Gastrocnemius medialis (tissue), 4 donors: ENCODE measurements at regions not wholly inside any gene's neighbourhood (a gene's known extent, or its start where the extent isn't known, plus 50 kb on each side); places are given as distances from the start of the nearest gene placed in this dataset.

Experiments
- ATAC-seq, 2 donors: fragments of 150-250 bp; one replicate each; pipeline ENCODE4 v1.9.1; 2016
- DNase-seq, 2 donors: peaks; one replicate each; pipeline ENCODE4 v3.0.0-alpha.2; 2019
- H3K27ac ChIP-seq, 4 donors: fragments of 200-600 bp; sonication (generic); 1 replicate in 1 of 4; 2 replicates in 3 of 4; pipeline ENCODE4 v1.5.1; 2016 to 2018; ENCODE audit warnings: mild to moderate bottlenecking in 2 of 4, moderate library complexity in 1 of 4
- H3K27me3 ChIP-seq, 3 donors: fragments of 200-600 bp; sonication (generic) in 2 of 3; 1 replicate in 1 of 3; 2 replicates in 2 of 3; pipeline versions ENCODE4 v1.5.1 to v1.6.0; 2016 to 2019; ENCODE audit warnings: mild to moderate bottlenecking in 1 of 3, moderate library complexity in 1 of 3
- H3K36me3 ChIP-seq, 2 donors: fragments of 200-600 bp; sonication (generic) in 1 of 2; one replicate each; pipeline ENCODE4 v1.5.1; 2017 to 2018
- H3K4me1 ChIP-seq, 2 donors: fragments of 200-600 bp; sonication (generic) in 1 of 2; one replicate each; pipeline ENCODE4 v1.5.1; 2016 to 2017; ENCODE audit warnings: mild to moderate bottlenecking in 2 of 2
- H3K4me3 ChIP-seq, 4 donors: fragments of 200-600 bp; sonication (generic) in 3 of 4; 1 replicate in 1 of 4; 2 replicates in 3 of 4; pipeline ENCODE4 v1.5.1; 2016 to 2019; ENCODE audit warnings: mild to moderate bottlenecking in 2 of 4
- H3K9me3 ChIP-seq, 3 donors: fragments of 200-600 bp; sonication (generic) in 2 of 3; 1 replicate in 1 of 3; 2 replicates in 2 of 3; pipeline ENCODE4 v1.5.1; 2016 to 2019
- CTCF ChIP-seq, 5 experiments: fragments of 450-650 bp in 3 of 5; fragments of 200-600 bp in 2 of 5; sonication (generic) in 2 of 5; IDR thresholded peaks in 4 of 5; conservative IDR thresholded peaks in 1 of 5; 1 replicate in 4 of 5; 2 replicates in 1 of 5; pipeline ENCODE4 v1.5.1; 2016 to 2019; ENCODE audit warnings: antibody characterized with exemption in 5 of 5, mild to moderate bottlenecking in 3 of 5, moderate library complexity in 3 of 5
- POLR2A ChIP-seq, 2 donors: fragments of 450-650 bp; IDR thresholded peaks; one replicate each; pipeline ENCODE4 v1.6.1; 2017; ENCODE audit warnings: antibody characterized with exemption in 2 of 2, mild to moderate bottlenecking in 2 of 2, moderate library complexity in 2 of 2
- in situ Hi-C, 4 donors: fragments of 200-750 bp; cut with MboI; loops; one replicate each; pipeline versions ENCODE4 v1.15.0 to v1.8.0; 2017; ENCODE audit warnings: low sequenced_read_pairs in 4 of 4
- intact Hi-C: fragments of 100-400 bp; cut with DNase I; formaldehyde crosslinking; loops from one replicate; pipeline ENCODE4 v1.15.1; 2023; ENCODE audit warnings: low total_unique reads

- no peaks in the 10 kb centered on the region for H3K27me3 ChIP-seq
- intact Hi-C loops (no loop called here), in situ Hi-C loops (no loop called here)
- ATAC-seq (peak; percentile 43 to 49), DNase-seq (no peak)
- no peaks in the 10 kb centered on the region for H3K9me3 ChIP-seq
- peaks cover 57 to 63% of the 10 kb centered on the region in 2 donors for H3K4me1 ChIP-seq
- no peak for TF ChIP-seq CTCF (IDR thresholded peaks at IDR 0.05 in 4 of 5, conservative IDR thresholded peaks at IDR 0.05 in 1 of 5)
- no peak for TF ChIP-seq POLR2A (IDR thresholded peaks at IDR 0.05)
- H3K36me3 ChIP-seq = no peaks in the 10 kb centered on the region
- H3K4me3 ChIP-seq = peak overlapping the region in 1 of 4 donors; percentile 19
- H3K27ac ChIP-seq = peak overlapping the region; percentile 59 to 85 (median 75)
Observed at GRCh38 chr6:56821005-56821432, 133.9 kb upstream of the BEND6 start.

- no peak for TF ChIP-seq CTCF (IDR thresholded peaks at IDR 0.05 in 4 of 5, conservative IDR thresholded peaks at IDR 0.05 in 1 of 5)
- no peak for TF ChIP-seq POLR2A (IDR thresholded peaks at IDR 0.05)
- intact Hi-C loops (no loop called here), in situ Hi-C loops (no loop called here)
- no peaks in the 10 kb centered on the region for H3K36me3 ChIP-seq
- H3K27me3 ChIP-seq = no peaks in the 10 kb centered on the region
- H3K27ac ChIP-seq = peak overlapping the region; percentile 59 to 85 (median 75)
- no peaks in the 10 kb centered on the region for H3K9me3 ChIP-seq
- ATAC-seq (peak in 1 of 2 donors; percentile 18), DNase-seq (no peak)
- peaks cover 60 to 65% of the 10 kb centered on the region in 2 donors for H3K4me1 ChIP-seq
- no peak overlapping the region for H3K4me3 ChIP-seq
Observed at GRCh38 chr6:56820060-56820459, 134.8 kb upstream of the BEND6 start.

GRCh38 chr6:56819604-56820003 lies 135.3 kb upstream of the BEND6 start:
- DNase-seq = no peak
- H3K27ac ChIP-seq = peak overlapping the region; percentile 59 to 85 (median 75)
- H3K4me1 ChIP-seq = peaks cover 64 to 69% of the 10 kb centered on the region in 2 donors
- no peaks in the 10 kb centered on the region for H3K36me3 ChIP-seq
- H3K27me3 ChIP-seq = no peaks in the 10 kb centered on the region
- no peak for ATAC-seq
- intact Hi-C loops (no loop called here), in situ Hi-C loops (no loop called here)
- no peak overlapping the region for H3K4me3 ChIP-seq
- H3K9me3 ChIP-seq = no peaks in the 10 kb centered on the region
- TF ChIP-seq CTCF (IDR thresholded peaks at IDR 0.05 in 4 of 5, conservative IDR thresholded peaks at IDR 0.05 in 1 of 5) (no peak), POLR2A (IDR thresholded peaks at IDR 0.05) (no peak)

GRCh38 chr6:56816370-56816769 lies 138.5 kb upstream of the BEND6 start:
- in situ Hi-C loops (no loop called here), intact Hi-C loops (no loop called here)
- Histone ChIP-seq H3K4me3 (no peak overlapping the region), H3K9me3 (no peaks in the 10 kb centered on the region), H3K4me1 (peaks cover 67 to 75% of the 10 kb centered on the region in 2 donors), H3K27ac (peak overlapping the region; percentile 71 to 82 (median 76)), H3K36me3 (no peaks in the 10 kb centered on the region), H3K27me3 (no peaks in the 10 kb centered on the region)
- no peak for DNase-seq
- TF ChIP-seq POLR2A (IDR thresholded peaks at IDR 0.05) (no peak), CTCF (IDR thresholded peaks at IDR 0.05 in 4 of 5, conservative IDR thresholded peaks at IDR 0.05 in 1 of 5) (no peak)
- no peak for ATAC-seq

GRCh38 chr6:56815436-56815835 lies 139.5 kb upstream of the BEND6 start:
- Histone ChIP-seq H3K9me3 (no peaks in the 10 kb centered on the region), H3K36me3 (no peaks in the 10 kb centered on the region), H3K27ac (peak overlapping the region; percentile 71 to 82 (median 76)), H3K27me3 (no peaks in the 10 kb centered on the region), H3K4me3 (peak overlapping the region in 2 of 4 donors; percentile 36 to 40), H3K4me1 (peaks cover 60 to 67% of the 10 kb centered on the region in 2 donors)
- ATAC-seq = peak in 1 of 2 donors; percentile 40
- TF ChIP-seq POLR2A (IDR thresholded peaks at IDR 0.05) = no peak
- no peak for TF ChIP-seq CTCF (IDR thresholded peaks at IDR 0.05 in 4 of 5, conservative IDR thresholded peaks at IDR 0.05 in 1 of 5)
- no peak for DNase-seq
- in situ Hi-C loops = no loop called here
- intact Hi-C loops = no loop called here
